Fibroblast of pulmonary artery (primary cell): ENCODE measurements at regions not wholly inside any gene's neighbourhood (a gene's known extent, or its start where the extent isn't known, plus 50 kb on each side); places are given as distances from the start of the nearest gene placed in this dataset.

Source experiments
- DNase-seq: peaks from one replicate; pipeline ENCODE4 v3.0.0-alpha.2; 2010; ENCODE audit warnings: low read depth
- H3K4me3 ChIP-seq: replicated peaks from 2 replicates; pipeline ENCODE4 v1.5.1; 2011; ENCODE audit warnings: low read depth, mild to moderate bottlenecking, control low read depth, low read length, moderate library complexity
- TF ChIP-seq, protein P1 (sequence below): IDR thresholded peaks from 2 replicates; pipeline ENCODE4 v1.5.1; 2011; ENCODE audit warnings: mild to moderate bottlenecking, control low read depth, low read length, inconsistent platforms; ENCODE audit errors: missing control alignments

DNA sequence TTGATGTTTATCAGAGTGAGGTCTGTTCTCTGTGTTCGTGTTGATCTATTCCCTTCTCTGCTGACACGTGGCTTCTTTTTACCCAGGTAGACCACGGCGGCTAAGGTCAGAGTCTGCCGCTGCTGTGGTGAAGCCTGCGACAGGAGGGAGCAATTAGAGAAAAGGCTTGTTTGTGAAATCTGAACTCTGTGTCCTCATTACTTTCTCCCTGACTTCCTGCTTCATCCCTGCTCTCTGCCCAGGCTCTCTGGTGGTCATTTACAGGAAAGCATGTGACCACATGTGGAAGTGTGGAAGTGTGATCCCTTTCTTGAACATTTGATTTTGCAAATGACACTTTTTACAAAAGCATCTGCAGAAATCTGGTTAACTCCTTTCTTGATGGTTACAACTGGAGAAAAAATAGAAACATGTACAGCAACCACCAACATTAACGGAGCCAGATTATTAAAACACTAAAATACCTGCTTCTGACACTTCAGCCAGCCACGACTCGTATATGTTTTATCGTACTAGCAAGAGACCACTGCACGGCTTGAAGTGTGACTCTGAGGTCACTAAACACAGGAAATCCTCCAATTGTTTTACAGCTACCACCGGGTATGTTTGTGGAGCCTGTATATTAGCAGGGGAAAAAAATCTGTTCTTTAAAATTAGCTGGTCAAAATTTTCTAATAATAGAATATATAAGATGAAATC, 388.6 kb upstream of the TMPO start:
- DNase-seq, result no peak
- no peak overlapping the region for H3K4me3 ChIP-seq
- TF ChIP-seq, protein P1, sequence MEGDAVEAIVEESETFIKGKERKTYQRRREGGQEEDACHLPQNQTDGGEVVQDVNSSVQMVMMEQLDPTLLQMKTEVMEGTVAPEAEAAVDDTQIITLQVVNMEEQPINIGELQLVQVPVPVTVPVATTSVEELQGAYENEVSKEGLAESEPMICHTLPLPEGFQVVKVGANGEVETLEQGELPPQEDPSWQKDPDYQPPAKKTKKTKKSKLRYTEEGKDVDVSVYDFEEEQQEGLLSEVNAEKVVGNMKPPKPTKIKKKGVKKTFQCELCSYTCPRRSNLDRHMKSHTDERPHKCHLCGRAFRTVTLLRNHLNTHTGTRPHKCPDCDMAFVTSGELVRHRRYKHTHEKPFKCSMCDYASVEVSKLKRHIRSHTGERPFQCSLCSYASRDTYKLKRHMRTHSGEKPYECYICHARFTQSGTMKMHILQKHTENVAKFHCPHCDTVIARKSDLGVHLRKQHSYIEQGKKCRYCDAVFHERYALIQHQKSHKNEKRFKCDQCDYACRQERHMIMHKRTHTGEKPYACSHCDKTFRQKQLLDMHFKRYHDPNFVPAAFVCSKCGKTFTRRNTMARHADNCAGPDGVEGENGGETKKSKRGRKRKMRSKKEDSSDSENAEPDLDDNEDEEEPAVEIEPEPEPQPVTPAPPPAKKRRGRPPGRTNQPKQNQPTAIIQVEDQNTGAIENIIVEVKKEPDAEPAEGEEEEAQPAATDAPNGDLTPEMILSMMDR, result no peak

DNA sequence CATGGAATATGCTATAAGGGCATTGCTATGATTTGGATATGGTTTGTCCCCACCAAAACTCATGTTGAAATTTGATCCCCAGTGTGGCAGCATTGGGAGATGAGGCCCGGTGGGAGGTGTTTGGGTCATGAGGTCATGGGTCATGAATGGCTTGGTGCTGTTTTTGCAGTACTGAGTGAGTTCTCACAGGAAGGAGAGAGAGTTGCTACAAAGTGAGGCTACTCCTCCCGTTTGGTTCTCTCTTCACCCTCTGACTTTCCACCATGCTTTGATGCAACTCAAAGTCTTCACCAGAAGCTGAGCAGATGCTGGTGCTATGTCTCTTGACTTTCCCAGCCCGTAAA, 388.1 kb upstream of the TMPO start:
- TF ChIP-seq, protein P1, result no peak
- no peak for DNase-seq
- H3K4me3 ChIP-seq, result no peak overlapping the region

DNA sequence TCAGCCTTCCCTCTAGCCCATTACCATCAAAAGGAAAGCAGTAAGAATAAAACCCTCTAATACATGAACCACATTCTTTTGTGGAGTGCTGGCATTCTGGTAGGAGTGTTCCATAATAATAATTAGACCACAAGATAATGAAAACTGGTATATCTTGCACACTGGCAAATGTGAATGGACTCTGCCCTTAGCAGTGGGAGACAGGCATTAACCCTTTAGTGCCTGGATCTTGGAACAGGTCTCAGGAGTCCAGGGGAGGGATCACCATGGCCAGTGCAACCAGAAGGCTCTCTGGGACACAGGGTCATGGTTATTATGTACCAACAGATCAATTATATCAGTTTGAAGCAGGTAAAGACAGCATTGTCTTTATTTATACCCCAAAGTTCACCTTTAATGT, 387.5 kb upstream of the TMPO start:
- no peak overlapping the region for H3K4me3 ChIP-seq
- TF ChIP-seq, protein P1, result no peak
- DNase-seq, result no peak

DNA sequence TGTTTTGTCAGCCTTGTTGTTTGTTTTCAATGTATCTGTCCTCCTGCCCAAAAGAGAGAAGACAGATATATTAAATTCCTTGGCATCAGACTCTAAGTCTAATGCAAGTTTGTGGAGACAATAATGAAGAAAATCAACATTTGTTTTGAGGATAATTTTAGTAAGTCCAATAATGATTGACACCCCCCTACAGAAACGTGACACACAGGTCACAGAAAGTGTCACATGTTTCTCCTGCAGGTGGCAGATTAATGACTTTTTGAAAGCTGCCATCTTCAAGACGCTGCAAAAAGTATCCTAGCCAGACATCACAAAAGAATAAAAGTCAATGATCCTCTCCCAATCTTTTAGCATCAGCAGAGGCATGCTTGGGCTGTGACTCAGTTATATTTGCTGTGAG, 378.8 kb upstream of the TMPO start:
- no peak for DNase-seq
- TF ChIP-seq, protein P1, result no peak

DNA sequence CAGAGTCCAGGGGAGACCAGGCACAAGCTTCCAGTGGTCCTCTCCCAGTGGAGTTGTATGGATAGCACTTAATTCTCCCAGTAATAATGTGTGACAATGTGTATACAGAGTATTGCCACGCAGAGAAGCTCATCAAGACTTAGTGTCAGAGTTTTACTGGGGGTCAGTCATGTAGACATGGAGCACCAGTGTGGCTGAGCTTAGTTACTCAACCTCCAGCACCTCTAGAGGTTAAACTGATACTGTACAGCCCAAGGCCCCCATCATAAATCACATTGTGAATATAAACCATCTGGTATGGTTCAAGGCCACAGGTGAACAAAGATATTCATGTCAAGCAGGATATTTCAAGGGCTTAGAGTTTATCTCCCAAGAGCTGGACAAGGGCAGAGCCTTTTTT, 378.1 kb upstream of the TMPO start:
- H3K4me3 ChIP-seq, result no peak overlapping the region
- TF ChIP-seq, protein P1, result no peak
- no peak for DNase-seq

More for the DNA sequence above, 378.8 kb upstream of the TMPO start:
- no peak overlapping the region for H3K4me3 ChIP-seq

DNA sequence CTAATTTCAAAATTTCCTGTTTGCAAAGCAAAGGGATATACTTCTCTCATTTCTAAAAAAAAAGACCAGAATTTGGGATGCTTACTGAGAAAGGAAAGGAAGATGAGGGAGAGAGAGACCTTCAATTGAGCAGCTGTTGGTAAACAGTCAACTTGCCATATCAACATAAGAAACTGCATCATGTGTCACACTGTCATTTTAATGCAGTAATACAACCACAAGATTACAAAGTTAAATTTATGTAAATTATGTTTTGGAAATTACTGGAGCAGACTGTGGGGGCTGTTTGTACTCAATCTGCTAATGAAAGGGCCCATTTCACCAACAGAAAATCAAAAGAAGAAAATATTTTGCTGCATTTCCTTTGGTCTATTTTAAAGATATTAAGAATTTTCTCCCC, 370.4 kb upstream of the TMPO start:
- DNase-seq, result no peak
- TF ChIP-seq, protein P1, result no peak
- no peak overlapping the region for H3K4me3 ChIP-seq

DNA sequence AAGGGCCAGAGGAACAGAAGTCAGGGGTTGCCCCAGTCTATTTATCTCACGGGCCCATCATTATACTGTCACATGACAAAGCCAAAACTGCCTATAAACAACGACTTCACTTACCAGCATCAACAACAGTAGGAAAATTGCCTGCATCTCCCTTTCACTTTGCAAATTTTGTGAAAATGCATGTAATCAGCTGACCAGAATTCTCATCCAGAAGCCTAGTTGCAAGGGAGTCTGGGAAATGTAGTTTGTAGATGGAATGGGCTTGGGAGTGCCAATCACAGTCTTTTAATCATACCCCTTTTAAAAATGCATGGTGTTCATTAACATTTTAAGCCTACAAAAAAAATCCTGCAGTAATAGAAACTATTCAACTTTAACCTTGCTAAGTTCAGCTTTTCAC, 369.3 kb upstream of the TMPO start:
- DNase-seq, result no peak
- H3K4me3 ChIP-seq, result no peak overlapping the region
- TF ChIP-seq, protein P1, result no peak
